Endodermal cell (in vitro differentiated cells): ENCODE measurements at regions not wholly inside any gene's neighbourhood (a gene's known extent, or its start where the extent isn't known, plus 50 kb on each side); places are given as distances from the start of the nearest gene placed in this dataset.

Experiments used
- DNase-seq: peaks from one replicate; pipeline ENCODE4 v3.0.0-alpha.2; 2017
- H3K27ac ChIP-seq: 2 replicates; pipeline ENCODE4 v1.5.1; 2013; ENCODE audit warnings: mild to moderate bottlenecking, low read depth, low read length, moderate library complexity
- H3K27me3 ChIP-seq: 2 replicates; pipeline ENCODE4 v1.6.1; 2013; ENCODE audit warnings: mild to moderate bottlenecking, low read length, moderate library complexity; ENCODE audit not compliant: insufficient read depth, control insufficient read depth, poor library complexity, severe bottlenecking
- H3K36me3 ChIP-seq: 2 replicates; pipeline ENCODE4 v1.7.0; 2013; ENCODE audit warnings: mild to moderate bottlenecking, low read length, moderate library complexity; ENCODE audit not compliant: control insufficient read depth, insufficient read depth
- H3K4me1 ChIP-seq: one replicate; pipeline ENCODE4 v1.7.0; 2013; ENCODE audit warnings: low read length; ENCODE audit not compliant: control insufficient read depth, insufficient read depth
- H3K4me3 ChIP-seq: 2 replicates; pipeline ENCODE4 v1.5.1; 2013; ENCODE audit warnings: mild to moderate bottlenecking, low read length, moderate library complexity
- H3K9ac ChIP-seq: 2 replicates; pipeline ENCODE4 v1.6.1; 2013; ENCODE audit warnings: mild to moderate bottlenecking, low read length, moderate library complexity; ENCODE audit not compliant: poor library complexity, severe bottlenecking; ENCODE audit errors: extremely low read depth
- H3K9me3 ChIP-seq: 2 replicates; pipeline ENCODE4 v1.6.1; 2013; ENCODE audit warnings: mild to moderate bottlenecking, low read length, moderate library complexity; ENCODE audit not compliant: control insufficient read depth
- H3K27ac Mint-ChIP-seq: 2 replicates; pipeline ENCODE4 v1.8.0; 2020; ENCODE audit warnings: mixed read lengths
- H3K27me3 Mint-ChIP-seq: 2 replicates; pipeline ENCODE4 v1.8.0; 2021; ENCODE audit warnings: mild to moderate bottlenecking, mixed read lengths; ENCODE audit not compliant: insufficient read depth
- H3K36me3 Mint-ChIP-seq: 2 replicates; pipeline ENCODE4 v1.8.0; 2020; ENCODE audit warnings: low read depth, mixed read lengths
- H3K4me1 Mint-ChIP-seq: 2 replicates; pipeline ENCODE4 v1.8.0; 2020; ENCODE audit warnings: mixed read lengths
- H3K4me3 Mint-ChIP-seq: 2 replicates; pipeline ENCODE4 v1.8.0; 2020; ENCODE audit warnings: mild to moderate bottlenecking, moderate library complexity, mixed read lengths
- H3K9me3 Mint-ChIP-seq: 2 replicates; pipeline ENCODE4 v1.8.0; 2020; ENCODE audit warnings: mild to moderate bottlenecking, mixed read lengths
- CTCF ChIP-seq: fragments of 200-600 bp; sonication (generic); conservative IDR thresholded peaks from 2 replicates; pipeline ENCODE4 v1.5.0; 2021; ENCODE audit warnings: antibody characterized with exemption, mild to moderate bottlenecking
- WGBS, 2 experiments: methylation state at CpG; one replicate each; pipeline versions ENCODE4 v1.1.5 to v1.1.7; 2013; ENCODE audit warnings: missing lambda C conversion rate in 2 of 2, mixed read lengths in 1 of 2; ENCODE audit not compliant: insufficient coverage in 1 of 2, insufficient read length in 1 of 2; 5-methylcytosine and 5-hydroxymethylcytosine counted together

GRCh38 chr16:64459402-64459801, 662.5 kb downstream of the CDH11 start:
- no peaks in the 10 kb centered on the region for H3K4me1 ChIP-seq
- H3K9me3 Mint-ChIP-seq = peaks cover 3% of the 10 kb centered on the region
- 95 to 100% methylated on average over 1 of the region's 2 CpGs for WGBS, 2 experiments
- no peak overlapping the region for H3K27ac Mint-ChIP-seq
- no peak overlapping the region for H3K4me3 Mint-ChIP-seq
- H3K9ac ChIP-seq = no peak overlapping the region
- H3K27ac ChIP-seq = no peak overlapping the region
- H3K36me3 Mint-ChIP-seq = no peaks in the 10 kb centered on the region
- no peaks in the 10 kb centered on the region for H3K9me3 ChIP-seq
- peaks cover 12% of the 10 kb centered on the region for H3K4me1 Mint-ChIP-seq
- no peaks in the 10 kb centered on the region for H3K36me3 ChIP-seq
- no peaks in the 10 kb centered on the region for H3K27me3 ChIP-seq
- no peak overlapping the region for H3K4me3 ChIP-seq
- no peaks in the 10 kb centered on the region for H3K27me3 Mint-ChIP-seq
- no peak for TF ChIP-seq CTCF
- DNase-seq = no peak

- DNase-seq = no peak
- Histone ChIP-seq H3K27me3 (no peaks in the 10 kb centered on the region), H3K36me3 (no peaks in the 10 kb centered on the region), H3K9ac (no peak overlapping the region), H3K4me3 (no peak overlapping the region), H3K4me1 (no peaks in the 10 kb centered on the region), H3K27ac (no peak overlapping the region), H3K9me3 (no peaks in the 10 kb centered on the region)
- Mint-ChIP-seq H3K27me3 (no peaks in the 10 kb centered on the region), H3K9me3 (peaks cover 3% of the 10 kb centered on the region), H3K4me1 (peaks cover 12% of the 10 kb centered on the region), H3K36me3 (no peaks in the 10 kb centered on the region), H3K4me3 (no peak overlapping the region), H3K27ac (no peak overlapping the region)
- no peak for TF ChIP-seq CTCF
- WGBS, 2 experiments = 75% methylated on average over 1 of the region's 1 CpG; no CpG with 5 or more reads in 1 of the 2 experiments
These were observed 666.6 kb downstream of the CDH11 start for GRCh38 chr16:64455275-64455674.

GRCh38 chr16:64453646-64454045, 668.2 kb downstream of the CDH11 start:
- H3K36me3 Mint-ChIP-seq = no peaks in the 10 kb centered on the region
- no peak for TF ChIP-seq CTCF
- no peak overlapping the region for H3K27ac Mint-ChIP-seq
- H3K9ac ChIP-seq = no peak overlapping the region
- H3K27me3 ChIP-seq = no peaks in the 10 kb centered on the region
- H3K36me3 ChIP-seq = no peaks in the 10 kb centered on the region
- no peak for DNase-seq
- H3K27me3 Mint-ChIP-seq = peaks cover 2% of the 10 kb centered on the region
- H3K4me1 Mint-ChIP-seq = peaks cover 21% of the 10 kb centered on the region
- H3K9me3 ChIP-seq = no peaks in the 10 kb centered on the region
- peaks cover 3% of the 10 kb centered on the region for H3K9me3 Mint-ChIP-seq
- no peak overlapping the region for H3K27ac ChIP-seq
- 76 to 100% methylated on average over 1 to 2 of the region's 2 CpGs for WGBS, 2 experiments
- H3K4me3 Mint-ChIP-seq = no peak overlapping the region
- no peak overlapping the region for H3K4me3 ChIP-seq
- no peaks in the 10 kb centered on the region for H3K4me1 ChIP-seq
